GM12892 (cell line): ENCODE measurements at regions not wholly inside any gene's neighbourhood (a gene's known extent, or its start where the extent isn't known, plus 50 kb on each side); places are given as distances from the start of the nearest gene placed in this dataset.

Source experiments
- POLR2A ChIP-seq: IDR thresholded peaks from 2 replicates; pipeline ENCODE4 v1.6.1; 2011; ENCODE audit warnings: low read depth, low read length, control low read depth
- POLR2AphosphoS5 ChIP-seq: IDR thresholded peaks from 2 replicates; pipeline ENCODE4 v1.6.1; 2011; ENCODE audit warnings: low read depth, low read length, control low read depth

DNA sequence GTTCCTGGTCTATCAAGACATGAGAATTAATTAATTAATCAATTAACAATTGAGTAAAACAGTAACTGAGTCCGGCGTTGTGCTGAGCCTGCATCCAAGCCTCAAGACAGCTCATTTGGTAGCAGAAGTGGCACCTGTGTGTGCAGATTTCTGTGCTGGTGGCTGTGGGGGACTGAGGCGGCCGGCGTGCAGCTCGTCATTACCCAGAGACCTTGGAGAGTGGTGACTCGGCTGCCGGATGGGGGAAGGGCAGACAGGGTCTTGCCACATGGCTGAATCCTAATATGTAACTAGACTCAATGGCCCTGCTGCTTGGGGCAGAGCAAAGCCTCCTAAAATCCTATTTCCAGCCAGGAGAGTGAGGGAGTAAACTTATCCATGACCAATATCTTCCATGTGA, 510.2 kb downstream of the TCERG1L start:
- TF ChIP-seq POLR2A = no peak
- no peak for TF ChIP-seq POLR2AphosphoS5
